GM18517 (cell line): ENCODE measurements at regions not wholly inside any gene's neighbourhood (a gene's known extent, or its start where the extent isn't known, plus 50 kb on each side); places are given as distances from the start of the nearest gene placed in this dataset.
"Not testable (repeated sequence)": the region's sequence is repeated elsewhere in the genome, so short reads cannot be mapped to it uniquely, and the experiment has no call there.

ENCODE experiments used
- ATAC-seq: cut with Tn5 transposase; IDR thresholded peaks from one replicate; pipeline ENCODE4 v1.9.1; 2021; ENCODE audit warnings: mild to moderate bottlenecking, moderate library complexity; ENCODE audit not compliant: unreplicated experiment

DNA sequence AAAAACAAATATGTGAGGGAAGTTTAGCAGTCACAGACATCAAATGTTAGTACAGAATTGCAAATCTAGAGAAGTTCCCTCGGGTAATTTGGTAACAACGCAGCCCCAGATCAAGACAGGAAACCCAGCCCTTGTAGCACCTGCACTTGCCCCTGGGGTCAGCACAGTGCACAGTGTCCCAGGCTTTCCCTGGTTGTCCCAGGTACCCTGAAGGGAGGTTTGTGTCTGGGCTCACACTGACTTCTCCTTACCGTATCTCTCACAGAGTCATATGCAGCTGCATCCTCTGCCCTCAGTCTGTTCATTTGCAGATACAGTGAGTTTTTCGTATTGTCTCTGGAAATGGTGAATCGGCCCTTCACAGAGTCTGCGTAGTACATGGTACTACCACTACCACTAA, 528.9 kb downstream of the TMEM121 start:
- ATAC-seq = no peak

DNA sequence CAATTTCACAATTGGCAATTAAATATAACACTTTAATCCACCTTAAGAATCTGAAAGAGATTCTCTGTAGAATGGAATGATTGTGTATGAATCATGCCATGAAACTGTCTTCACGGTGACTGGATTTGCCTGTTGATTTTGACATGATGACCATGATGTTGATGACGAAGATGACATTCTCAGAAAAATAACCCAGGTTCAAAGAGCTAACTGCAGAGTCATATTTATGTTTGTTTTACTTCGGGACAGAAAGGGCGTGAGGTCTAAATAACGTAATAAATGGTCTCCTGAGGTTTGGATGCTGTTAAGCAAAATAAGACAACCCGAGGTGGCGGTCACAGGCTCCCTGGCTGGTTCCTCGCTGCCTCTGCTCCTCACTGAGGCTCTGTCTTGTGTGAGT, 532.0 kb downstream of the TMEM121 start:
- no peak for ATAC-seq

DNA sequence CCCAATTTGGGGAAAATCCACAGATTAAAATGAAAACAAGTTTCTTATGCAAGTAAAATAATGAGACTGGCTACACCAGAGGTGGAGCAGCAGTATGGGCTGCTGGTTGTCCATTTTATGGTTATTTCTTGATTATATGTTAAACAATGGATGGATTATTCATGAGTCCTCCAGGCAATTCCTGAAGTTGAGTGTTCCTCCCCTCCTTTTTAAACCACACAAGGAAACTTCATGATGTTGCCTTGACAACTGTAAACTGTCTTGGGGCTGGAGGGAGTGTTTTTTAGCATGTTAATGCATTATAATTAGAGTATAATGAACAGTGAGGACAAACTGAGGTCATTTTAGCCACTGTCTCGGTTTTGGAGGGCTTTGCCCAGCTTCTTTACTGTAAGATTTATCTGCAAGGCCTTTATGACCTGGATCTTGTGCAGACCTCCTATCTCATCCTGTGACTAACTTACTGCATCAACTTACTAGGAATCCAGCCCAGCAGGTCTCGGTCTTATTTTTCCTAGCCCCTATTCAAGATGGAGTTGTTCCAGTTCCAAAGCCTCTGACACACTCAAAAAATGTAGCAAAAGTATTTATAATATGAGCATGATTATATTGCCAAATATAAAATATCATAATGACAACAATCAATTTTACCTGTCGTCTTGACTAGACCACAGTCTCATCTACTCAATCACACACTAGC, 534.0 kb downstream of the TMEM121 start:
- ATAC-seq = no peak

DNA sequence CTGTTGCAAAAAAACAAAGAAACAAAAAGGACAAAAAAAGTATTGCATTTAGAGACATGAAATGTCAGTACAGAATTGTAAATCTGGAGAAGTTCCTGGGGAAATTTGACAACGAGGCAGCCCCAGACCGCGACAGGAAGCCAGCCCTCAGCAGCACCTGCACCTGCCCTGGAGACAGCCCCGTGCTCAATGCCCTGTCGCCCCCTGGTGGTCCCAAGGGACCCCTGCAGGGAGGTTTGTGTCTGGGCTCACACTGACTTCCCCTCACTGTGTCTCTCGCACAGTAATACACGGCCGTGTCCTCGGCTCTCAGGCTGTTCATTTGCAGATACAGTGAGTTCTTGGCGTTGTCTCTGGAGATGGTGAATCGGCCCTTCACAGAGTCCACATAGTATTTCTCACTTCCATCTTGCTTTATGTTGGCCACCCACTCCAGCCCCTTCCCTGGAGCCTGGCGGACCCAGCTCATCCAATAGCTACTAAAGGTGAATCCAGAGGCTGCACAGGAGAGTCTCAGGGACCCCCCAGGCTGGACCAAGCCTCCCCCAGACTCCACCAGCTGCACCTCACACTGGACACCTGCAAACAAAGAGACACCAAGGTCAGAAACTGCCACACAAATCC, 535.6 kb downstream of the TMEM121 start:
- not testable (repeated sequence) for ATAC-seq

DNA sequence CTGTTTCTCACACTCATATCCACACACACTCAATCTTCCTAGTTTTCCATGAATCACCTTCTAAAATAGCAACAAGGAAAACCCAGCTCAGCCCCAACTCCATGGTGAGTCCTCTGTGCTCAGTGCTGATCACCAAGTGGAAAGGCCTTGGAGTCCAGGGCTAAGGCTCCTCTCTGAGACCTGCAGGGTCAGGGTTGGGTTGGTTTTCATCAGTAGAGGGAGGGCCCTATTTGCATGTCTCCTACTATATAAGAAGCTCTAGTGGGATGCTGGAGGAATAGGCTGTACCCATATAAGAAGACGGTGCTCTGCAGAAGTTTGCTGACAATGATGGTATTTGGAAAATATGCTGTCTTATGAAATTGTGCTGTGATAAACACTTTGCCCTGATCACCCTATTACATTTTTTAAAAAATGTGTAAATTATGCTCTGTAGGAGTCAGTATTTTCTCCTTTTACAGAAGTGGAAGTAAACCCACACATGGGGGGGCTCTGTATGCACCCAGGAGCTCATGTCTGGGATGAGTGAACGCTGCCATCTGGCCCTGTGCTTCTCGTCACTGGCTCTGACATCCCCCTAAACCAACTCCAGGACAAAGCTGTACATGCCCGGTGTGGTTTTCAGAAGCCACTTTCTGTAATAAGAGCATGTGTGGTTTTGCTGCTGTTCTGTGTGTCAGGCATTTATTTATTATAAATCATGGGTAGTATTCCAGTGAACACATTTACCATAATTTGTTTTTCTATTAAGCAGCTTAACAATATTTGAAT, 536.3 kb downstream of the TMEM121 start:
- no peak for ATAC-seq

DNA sequence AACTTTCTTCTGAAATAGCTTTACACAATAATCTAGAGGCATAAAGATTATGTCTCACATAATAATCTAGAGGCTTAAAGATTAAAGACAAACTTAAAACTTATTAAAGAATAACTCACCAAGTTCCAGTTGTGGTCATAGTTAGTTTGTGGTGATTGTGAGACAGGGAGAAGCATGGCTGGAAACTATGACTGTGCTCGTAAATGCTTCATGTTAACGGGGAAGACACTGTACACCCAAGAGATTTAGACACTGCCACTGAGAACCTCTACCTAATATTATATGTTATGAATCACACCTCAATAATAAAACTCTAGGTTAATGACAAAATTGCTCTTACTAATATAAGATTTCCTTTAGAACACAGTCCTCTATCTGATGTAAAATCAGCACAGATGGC, 541.6 kb downstream of the TMEM121 start:
- ATAC-seq = no peak

DNA sequence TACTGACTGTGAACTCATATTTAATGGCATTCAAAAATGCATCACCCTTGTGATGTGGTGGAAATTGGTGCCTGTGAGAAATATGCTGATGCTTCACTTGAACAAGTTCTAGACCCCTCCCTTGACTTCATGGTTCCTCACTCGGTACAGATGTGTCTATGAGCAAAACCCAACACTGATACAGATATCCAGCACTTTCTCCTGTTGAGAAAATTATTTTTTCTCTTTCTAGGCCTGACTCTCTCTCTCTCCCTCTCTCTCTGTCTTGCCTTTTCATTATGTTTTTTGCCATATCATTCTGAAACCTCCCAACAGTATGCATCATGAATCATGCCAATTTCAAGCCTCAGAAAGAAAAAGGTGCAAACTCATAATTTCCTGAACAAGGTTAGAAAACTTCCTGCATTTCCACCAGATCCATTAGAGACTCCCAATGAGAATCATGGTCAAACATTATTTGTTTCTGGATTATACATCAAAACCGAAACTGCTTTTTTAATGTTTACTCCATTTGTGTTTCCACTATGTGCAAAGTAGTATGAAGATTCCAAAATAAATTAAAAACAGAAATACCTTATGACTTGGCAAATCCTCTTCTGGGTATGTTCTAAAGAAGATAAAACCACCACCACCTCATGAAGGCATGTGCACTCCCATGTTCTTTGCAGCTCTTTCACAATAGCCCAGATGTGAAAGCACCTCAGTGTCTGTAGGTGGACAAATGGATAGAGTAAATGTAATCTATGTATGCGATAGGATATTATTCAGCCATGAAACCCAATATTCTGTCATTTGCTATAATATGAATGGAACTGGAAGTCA, 543.6 kb downstream of the TMEM121 start:
- no peak for ATAC-seq

DNA sequence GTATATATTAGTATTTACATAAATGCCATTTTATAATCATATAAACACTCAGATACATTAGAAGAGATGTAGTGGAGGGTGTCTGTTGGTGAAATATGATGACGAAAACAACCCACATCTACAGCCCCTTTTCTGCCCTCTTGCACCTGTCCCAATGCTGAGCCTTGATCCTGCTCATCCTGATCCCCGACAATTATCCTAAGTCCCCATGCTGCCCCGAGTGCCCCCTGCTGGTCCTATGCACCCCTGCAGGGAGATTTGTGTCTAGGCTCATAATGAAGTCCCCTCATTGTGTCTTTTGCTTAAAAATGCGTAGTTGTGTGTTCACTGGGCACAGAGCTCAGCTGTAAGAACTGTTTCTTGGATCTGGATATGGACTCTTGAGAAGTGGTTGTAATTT, 554.5 kb downstream of the TMEM121 start:
- ATAC-seq = no peak

DNA sequence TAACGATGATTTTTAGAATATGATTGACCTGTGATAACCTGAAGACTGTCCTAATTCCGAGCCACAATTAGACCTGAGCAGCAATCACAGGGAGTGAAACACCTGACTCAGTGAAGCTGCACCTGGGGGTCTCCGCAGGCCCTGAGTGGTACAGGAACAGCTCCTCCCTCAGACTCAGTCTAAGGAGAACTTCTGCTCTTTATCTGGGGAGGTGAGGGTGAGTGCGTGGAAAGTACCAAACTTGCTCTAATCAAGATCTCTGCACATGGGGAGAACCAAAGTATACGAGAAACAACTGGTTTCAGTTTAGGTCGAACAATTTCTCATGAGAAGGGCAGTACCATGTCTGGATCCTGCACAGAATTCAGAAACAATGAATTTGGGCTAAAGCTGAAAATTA, 555.3 kb downstream of the TMEM121 start:
- not testable (repeated sequence) for ATAC-seq

DNA sequence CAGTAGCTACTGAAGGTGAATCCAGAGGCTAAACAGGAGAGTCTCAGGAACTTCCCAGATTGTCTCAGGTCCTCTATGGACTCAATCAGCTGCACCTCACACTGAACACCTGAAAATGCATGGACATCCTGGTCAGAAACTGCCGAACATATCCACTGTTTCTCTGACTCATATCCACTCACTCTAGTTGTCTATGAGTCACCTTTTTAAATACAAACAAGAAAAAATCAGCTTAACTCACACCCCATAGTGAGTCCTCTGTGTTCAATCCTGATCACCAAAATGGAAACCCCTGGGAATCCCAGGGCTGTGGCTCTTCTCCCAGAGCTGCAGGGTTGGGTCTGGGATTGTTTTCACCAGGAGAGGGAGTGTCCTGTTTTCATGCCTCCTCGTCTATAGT, 556.7 kb downstream of the TMEM121 start:
- ATAC-seq = no peak

DNA sequence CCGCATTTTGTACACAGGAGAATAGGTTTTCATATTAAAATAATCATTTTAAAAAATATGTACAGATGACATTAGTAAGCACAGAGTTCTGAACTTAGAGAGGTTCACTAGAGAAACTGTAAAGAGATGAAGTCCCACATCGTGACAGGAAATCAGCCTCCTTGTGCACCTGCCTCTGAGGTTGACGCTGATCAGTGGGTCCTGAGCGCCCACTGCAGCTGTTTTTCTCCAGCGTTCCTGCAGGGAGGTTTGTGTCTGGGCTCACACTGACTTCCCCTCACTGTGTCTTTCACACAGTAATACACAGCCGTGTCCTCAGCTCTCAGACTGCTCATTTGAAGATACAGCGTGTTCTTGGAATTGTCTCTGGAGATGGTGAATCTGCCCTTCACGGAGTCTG, 561.5 kb downstream of the TMEM121 start:
- ATAC-seq = no peak

DNA sequence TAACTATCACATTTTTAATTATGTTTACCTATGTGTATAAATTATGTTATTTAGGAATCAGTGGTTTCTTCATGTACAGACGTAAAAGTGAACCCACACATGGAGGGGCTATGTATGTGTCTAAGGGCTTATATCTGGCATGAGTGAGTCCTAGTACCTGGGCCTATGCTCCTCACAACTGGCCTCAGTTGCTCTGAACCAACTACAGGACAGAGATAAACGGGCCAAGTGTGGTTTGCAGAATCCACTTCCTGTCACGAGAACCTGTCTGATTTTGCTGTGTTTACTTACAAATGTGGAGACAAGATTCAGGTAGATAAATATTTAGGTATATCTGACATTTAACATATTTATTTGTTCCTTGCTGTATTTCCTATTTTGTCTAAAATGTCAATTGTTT, 562.5 kb downstream of the TMEM121 start:
- not testable (repeated sequence) for ATAC-seq

DNA sequence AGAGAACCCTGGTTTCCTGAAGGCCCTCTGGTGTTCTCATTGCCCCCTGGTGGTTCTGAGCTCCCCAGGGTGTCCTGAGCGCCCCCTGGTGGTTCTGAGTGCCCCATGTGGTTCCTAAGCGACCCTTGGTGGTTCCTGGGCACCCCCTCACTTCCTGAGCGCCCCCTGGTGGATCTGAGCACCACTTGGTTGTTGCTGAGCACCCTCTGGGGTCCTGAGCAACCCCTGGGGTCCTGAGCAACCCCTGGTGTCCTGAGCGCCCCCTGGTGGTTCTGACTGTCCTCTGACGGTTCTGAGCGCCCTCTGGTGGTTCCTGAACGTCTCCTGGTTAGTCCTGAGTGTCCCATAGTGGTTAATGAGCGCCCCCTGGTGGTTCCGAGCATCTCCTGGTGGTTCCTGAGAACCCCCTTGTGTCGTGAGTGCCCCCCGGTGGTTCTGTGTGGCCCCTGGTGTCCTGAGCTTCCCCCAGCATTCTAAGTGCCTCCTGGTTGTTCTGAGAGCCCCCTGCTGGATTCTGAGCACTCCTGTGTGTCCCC, 568.3 kb downstream of the TMEM121 start:
- no peak for ATAC-seq

DNA sequence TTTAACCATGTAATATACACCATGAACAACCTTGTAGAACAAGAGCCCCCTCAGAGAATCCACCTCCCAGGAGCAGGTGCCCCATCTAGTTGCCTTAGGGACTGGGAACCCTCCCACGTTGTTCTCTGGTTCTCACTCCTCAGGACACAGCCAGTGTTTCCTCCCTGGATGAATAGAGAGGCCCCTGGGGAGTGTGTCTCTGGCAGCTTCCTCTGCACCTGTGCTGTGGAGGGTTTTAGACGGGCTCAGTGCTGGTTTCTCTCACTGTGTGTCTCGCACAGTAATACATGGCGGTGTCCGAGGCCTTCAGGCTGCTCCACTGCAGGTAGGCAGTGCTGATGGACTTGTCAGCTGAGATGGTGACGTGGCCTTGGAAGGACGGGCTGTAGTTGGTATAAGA, 581.3 kb downstream of the TMEM121 start:
- ATAC-seq = no peak

DNA sequence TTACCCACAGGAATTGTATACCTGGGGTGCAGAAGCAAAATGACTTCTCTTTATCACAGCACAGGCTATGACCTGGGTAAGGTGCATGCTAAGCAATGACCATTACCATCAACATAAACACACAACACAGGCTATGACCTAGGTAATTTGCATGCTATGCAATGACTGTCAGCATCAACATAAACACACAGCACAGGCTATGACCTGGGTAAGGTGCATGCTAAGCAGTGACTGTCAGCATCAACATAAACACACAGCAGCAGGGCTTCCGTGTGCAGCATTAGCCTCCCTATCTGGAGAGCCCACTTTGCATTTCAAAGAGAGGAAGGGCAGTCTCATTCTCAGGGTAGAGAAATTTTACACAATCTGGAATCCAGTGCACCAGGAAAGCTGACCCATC, 583.0 kb downstream of the TMEM121 start:
- ATAC-seq = no peak

DNA sequence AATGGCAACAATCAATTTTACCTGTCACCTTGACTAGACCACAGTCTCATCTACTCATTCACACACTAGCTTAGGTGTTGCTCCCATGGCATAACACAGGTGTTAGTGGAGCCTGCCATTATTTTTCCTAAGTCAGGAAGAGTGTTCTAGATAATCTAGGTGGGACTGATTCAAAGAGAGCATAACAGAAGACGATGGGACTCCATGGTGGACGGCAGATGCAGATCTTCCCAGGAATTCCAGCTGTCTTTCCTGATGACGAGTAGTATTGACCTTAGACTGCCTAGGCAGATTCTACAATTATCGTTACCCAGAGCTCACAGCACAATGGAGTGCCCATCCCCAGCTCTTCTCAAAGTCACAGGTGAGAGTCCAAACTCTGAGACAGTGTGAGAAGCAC, 589.0 kb downstream of the TMEM121 start:
- ATAC-seq = no peak

DNA sequence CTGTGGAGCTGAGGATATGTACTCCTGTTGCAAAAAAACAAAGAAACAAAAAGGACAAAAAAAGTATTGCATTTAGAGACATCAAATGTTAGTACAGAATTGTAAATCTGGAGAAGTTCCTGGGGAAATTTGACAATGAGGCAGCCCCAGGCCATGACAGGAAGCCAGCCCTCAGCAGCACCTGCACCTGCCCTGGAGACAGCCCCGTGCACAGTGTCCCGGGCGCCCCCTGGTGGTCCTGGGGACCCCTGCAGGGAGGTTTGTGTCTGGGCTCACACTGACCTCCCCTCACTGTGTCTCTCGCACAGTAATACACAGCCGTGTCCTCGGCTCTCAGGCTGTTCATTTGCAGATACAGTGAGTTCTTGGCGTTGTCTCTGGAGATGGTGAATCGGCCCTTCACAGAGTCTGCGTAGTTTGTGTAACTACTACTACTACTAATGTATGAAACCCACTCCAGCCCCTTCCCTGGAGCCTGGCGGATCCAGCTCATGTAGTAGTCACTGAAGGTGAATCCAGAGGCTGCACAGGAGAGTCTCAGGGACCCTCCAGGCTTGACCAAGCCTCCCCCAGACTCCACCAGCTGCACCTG, 590.1 kb downstream of the TMEM121 start:
- not testable (repeated sequence) for ATAC-seq

DNA sequence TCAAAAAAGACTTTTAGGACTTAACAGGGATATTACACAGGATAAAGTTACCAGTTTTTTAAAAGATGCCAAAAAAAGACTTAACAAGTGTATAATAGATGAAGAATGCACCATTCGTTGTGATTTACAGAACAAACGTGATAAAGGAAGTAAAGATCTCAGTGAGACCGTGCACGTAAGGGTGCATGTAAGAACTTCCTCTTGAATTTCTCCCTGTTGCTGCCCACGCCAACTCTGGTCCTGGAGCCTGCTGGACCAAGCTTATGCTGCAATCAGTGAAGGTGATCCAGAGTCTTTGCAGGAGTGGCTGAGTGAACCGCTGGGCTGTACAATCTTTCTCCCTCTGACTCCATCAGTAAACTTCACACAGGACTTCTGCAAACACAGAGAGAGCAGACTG, 593.7 kb downstream of the TMEM121 start:
- no peak for ATAC-seq

DNA sequence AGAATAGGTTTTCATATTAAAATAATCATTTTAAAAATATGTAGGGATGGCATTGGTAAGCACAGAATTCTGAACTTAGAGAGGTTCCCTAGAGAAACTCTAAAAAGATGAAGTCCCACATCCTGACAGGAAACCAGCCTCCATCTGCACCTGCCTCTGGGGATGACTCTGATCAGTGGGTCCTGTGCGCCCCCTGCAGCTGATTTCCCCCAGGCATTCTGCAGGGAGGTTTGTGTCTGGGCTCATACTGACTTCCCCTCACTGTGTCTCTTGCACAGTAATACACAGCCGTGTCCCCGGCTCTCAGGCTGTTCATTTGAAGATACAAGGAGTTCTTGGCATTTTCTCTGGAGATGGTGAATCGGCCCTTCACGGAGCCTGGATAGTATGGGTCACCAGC, 602.9 kb downstream of the TMEM121 start:
- ATAC-seq = no peak

DNA sequence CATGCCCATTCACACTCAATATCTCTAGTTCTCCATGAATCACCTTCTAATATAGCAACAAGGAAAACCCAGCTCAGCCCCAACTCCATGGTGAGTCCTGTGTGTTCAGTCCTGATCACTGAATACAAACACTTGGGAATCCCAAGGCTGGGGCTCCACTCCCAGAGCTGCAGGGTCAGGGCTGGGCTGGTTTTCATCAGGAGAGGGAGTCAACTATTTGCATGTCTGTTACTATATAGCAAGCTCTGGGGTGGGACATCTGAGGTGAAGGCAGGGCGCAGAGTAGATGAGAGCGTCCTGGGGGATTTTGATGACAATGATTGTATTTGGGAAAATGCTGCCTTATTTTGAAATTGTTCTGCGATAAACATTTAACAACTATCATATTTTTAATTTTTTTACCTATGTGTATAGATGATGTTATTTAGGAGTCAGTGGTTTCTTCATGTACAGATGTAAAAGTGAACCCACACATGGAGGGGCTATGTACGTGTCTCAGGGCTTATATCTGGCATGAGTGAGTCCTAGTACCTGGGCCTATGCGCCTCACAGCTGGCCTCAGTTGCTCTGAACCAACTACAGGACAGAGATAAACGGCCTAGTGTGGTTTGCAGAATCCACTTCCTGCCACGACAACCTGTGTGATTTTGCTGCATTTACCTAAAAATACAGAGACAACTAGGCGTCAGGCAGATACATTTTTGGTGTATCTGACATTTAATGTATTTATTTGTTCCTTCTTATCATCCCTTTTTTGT, 603.7 kb downstream of the TMEM121 start:
- ATAC-seq = not testable (repeated sequence)
